Esophagus squamous epithelium (tissue), 5 donors: ENCODE measurements at regions not wholly inside any gene's neighbourhood (a gene's known extent, or its start where the extent isn't known, plus 50 kb on each side); places are given as distances from the start of the nearest gene placed in this dataset.

Experiments used
- DNase-seq: peaks from one replicate; lab custom pipeline; 2025; lab: John Stamatoyannopoulos, UW
- H3K27ac ChIP-seq, 4 donors: fragments of 200-600 bp; sonication (generic); one replicate each; pipeline ENCODE4 v1.5.1; 2016 to 2019; ENCODE audit warnings: mild to moderate bottlenecking in 1 of 4
- H3K27me3 ChIP-seq, 4 donors: fragments of 200-600 bp; sonication (generic); 1 replicate in 3 of 4; 2 replicates in 1 of 4; pipeline versions ENCODE4 v1.5.1 to v1.6.0; 2017 to 2021; ENCODE audit warnings: antibody characterized with exemption in 1 of 4
- H3K36me3 ChIP-seq, 3 donors: fragments of 200-600 bp; sonication (generic); one replicate each; pipeline ENCODE4 v1.5.1; 2016 to 2019
- H3K4me1 ChIP-seq, 3 donors: fragments of 200-600 bp; sonication (generic); one replicate each; pipeline ENCODE4 v1.5.1; 2017 to 2019
- H3K4me3 ChIP-seq, 4 donors: fragments of 200-600 bp; sonication (generic); 1 replicate in 3 of 4; 2 replicates in 1 of 4; pipeline ENCODE4 v1.5.1; 2016 to 2019; ENCODE audit warnings: mild to moderate bottlenecking in 2 of 4, moderate library complexity in 1 of 4
- H3K9me3 ChIP-seq, 3 donors: fragments of 200-600 bp; sonication (generic); one replicate each; pipeline ENCODE4 v1.5.1; 2016 to 2019
- CTCF ChIP-seq, 6 experiments: fragments of 450-650 bp in 4 of 6; fragments of 200-600 bp in 2 of 6; sonication (generic) in 2 of 6; IDR thresholded peaks; one replicate each; pipeline ENCODE4 v1.5.1; 2016 to 2019; ENCODE audit warnings: antibody characterized with exemption in 6 of 6, mild to moderate bottlenecking in 4 of 6, moderate library complexity in 4 of 6
- POLR2A ChIP-seq, 4 donors: fragments of 450-650 bp; IDR thresholded peaks; one replicate each; pipeline ENCODE4 v1.6.1; 2017; ENCODE audit warnings: antibody characterized with exemption in 4 of 4, mild to moderate bottlenecking in 4 of 4, moderate library complexity in 3 of 4
- WGBS, 2 donors: methylation state at CpG; one replicate each; pipeline ENCODE4 v1.1.5; 2018; 5-methylcytosine and 5-hydroxymethylcytosine counted together
- intact Hi-C: fragments of 100-400 bp; cut with DNase I; formaldehyde crosslinking; loops from one replicate; pipeline ENCODE4 v1.15.0; 2022
- donor health status: DM: yes; HTN: yes; CAD: no.

GRCh38 chr2:234843411-234843810, 108.4 kb upstream of the SH3BP4 start:
- Histone ChIP-seq H3K27ac (no peak overlapping the region), H3K36me3 (no peaks in the 10 kb centered on the region), H3K4me3 (no peak overlapping the region), H3K4me1 (peaks cover 0 to 16% (median 4%) of the 10 kb centered on the region in 3 donors), H3K9me3 (no peaks in the 10 kb centered on the region), H3K27me3 (peaks cover 0 to 8% (median 0%) of the 10 kb centered on the region in 4 donors)
- WGBS, 2 donors, result 83 to 98% methylated on average over 4 to 5 of the region's 5 CpGs
- DNase-seq, result no peak
- intact Hi-C loops, result no loop called here
- no peak for TF ChIP-seq POLR2A (IDR thresholded peaks at IDR 0.05)
- no peak for TF ChIP-seq CTCF (IDR thresholded peaks at IDR 0.05)

- H3K36me3 ChIP-seq, result no peaks in the 10 kb centered on the region
- intact Hi-C loops, result no loop called here
- peaks cover 0 to 8% (median 0%) of the 10 kb centered on the region in 4 donors for H3K27me3 ChIP-seq
- WGBS, 2 donors, result 90 to 95% methylated on average over 6 of the region's 6 CpGs
- H3K27ac ChIP-seq, result no peak overlapping the region
- no peak for TF ChIP-seq POLR2A (IDR thresholded peaks at IDR 0.05)
- H3K4me3 ChIP-seq, result no peak overlapping the region
- DNase-seq, result no peak
- H3K9me3 ChIP-seq, result no peaks in the 10 kb centered on the region
- H3K4me1 ChIP-seq, result peaks cover 0 to 16% (median 4%) of the 10 kb centered on the region in 3 donors
Observed at GRCh38 chr2:234842753-234843152, 109.1 kb upstream of the SH3BP4 start.

- WGBS, 2 donors, result 57 to 68% methylated on average over 6 of the region's 6 CpGs
- no peak for TF ChIP-seq POLR2A (IDR thresholded peaks at IDR 0.05)
- TF ChIP-seq CTCF (IDR thresholded peaks at IDR 0.05), result no peak
- Histone ChIP-seq H3K27ac (no peak overlapping the region), H3K4me1 (peaks cover 0 to 16% (median 4%) of the 10 kb centered on the region in 3 donors), H3K36me3 (no peaks in the 10 kb centered on the region), H3K9me3 (no peaks in the 10 kb centered on the region), H3K4me3 (no peak overlapping the region), H3K27me3 (peaks cover 0 to 3% (median 0%) of the 10 kb centered on the region in 4 donors)
- no peak for DNase-seq
- intact Hi-C loops, result no loop called here
Observed at GRCh38 chr2:234841321-234842015, 110.3 kb upstream of the SH3BP4 start.

- WGBS, 2 donors, result 21 to 24% methylated on average over 4 to 5 of the region's 5 CpGs
- no peaks in the 10 kb centered on the region for H3K9me3 ChIP-seq
- H3K27ac ChIP-seq, result no peak overlapping the region
- no peak for DNase-seq
- H3K36me3 ChIP-seq, result no peaks in the 10 kb centered on the region
- TF ChIP-seq CTCF (IDR thresholded peaks at IDR 0.05) (no peak), POLR2A (IDR thresholded peaks at IDR 0.05) (no peak)
- intact Hi-C loops, result no loop called here
- peaks cover 0 to 16% (median 4%) of the 10 kb centered on the region in 3 donors for H3K4me1 ChIP-seq
- H3K27me3 ChIP-seq, result no peaks in the 10 kb centered on the region
- H3K4me3 ChIP-seq, result no peak overlapping the region
Observed at GRCh38 chr2:234840336-234840735, 111.5 kb upstream of the SH3BP4 start.

GRCh38 chr2:234839285-234839684, 112.5 kb upstream of the SH3BP4 start:
- intact Hi-C loops, result no loop called here
- TF ChIP-seq CTCF (IDR thresholded peaks at IDR 0.05), result no peak
- no peak for TF ChIP-seq POLR2A (IDR thresholded peaks at IDR 0.05)
- no peak for DNase-seq
- no peaks in the 10 kb centered on the region for H3K36me3 ChIP-seq
- no peaks in the 10 kb centered on the region for H3K27me3 ChIP-seq
- no peak overlapping the region for H3K4me3 ChIP-seq
- peaks cover 0 to 16% (median 4%) of the 10 kb centered on the region in 3 donors for H3K4me1 ChIP-seq
- H3K9me3 ChIP-seq, result no peaks in the 10 kb centered on the region
- H3K27ac ChIP-seq, result no peak overlapping the region
- WGBS, 2 donors, result 60 to 74% methylated on average over 4 of the region's 4 CpGs
